GM21786 (cell line): ENCODE measurements at regions not wholly inside any gene's neighbourhood (a gene's known extent, or its start where the extent isn't known, plus 50 kb on each side); places are given as distances from the start of the nearest gene placed in this dataset.

ENCODE experiments used
- ATAC-seq: cut with Tn5 transposase; IDR thresholded peaks from one replicate; pipeline ENCODE4 v1.9.1; 2021; ENCODE audit not compliant: unreplicated experiment

DNA sequence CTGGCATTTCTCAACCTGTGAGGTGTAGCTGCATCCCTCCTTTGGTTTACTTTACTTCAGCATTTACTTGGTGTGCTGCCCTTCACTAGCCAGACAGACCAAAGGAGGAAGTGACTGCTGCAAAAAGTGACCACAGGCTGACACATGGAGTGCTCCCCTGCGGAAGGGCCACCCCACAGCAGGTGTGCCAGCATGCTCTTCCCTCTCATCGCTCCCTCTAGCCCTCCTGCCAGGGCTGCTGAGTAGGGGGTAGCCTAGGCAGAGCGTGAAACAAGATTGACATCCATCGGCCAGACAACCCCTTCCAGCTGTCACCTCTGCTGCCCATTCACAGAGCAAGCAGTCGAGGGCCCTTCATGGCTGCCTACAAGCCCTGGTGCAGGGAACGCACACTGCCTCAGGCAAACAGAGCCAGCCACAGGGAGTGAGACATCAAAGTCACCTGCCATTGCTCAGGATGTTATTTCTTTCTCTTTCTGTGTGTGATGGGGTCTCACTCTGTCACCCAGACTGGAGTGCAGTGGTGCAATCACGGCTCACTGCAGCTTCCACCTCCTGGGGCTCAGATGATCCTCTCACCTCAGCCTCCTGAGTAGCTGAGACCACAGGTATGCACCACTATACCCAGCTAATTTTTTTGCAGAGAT, 102.0 kb upstream of the RPS6KA2 start:
- no peak for ATAC-seq

DNA sequence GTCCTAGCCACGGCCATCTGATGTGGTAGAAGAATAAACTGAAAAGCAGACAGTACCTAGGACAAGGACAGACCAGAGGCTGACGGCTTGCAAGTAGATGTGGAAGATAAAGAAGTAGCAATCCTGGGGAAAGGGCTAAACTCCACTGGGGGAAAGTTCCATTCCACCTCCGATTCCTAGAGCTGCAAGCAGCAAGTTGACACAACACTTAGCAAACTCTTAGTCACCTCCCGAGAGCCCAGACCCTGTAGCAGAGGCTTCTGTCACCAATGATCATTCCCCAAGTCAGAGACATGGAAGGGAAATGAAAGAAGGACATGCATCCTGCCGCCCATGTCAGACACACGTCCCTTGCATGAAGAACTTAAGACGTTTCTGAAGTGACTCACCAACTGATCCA, 99.2 kb upstream of the RPS6KA2 start:
- ATAC-seq: no peak

GRCh38 chr6:166725571-166725970, 98.5 kb upstream of the RPS6KA2 start:
- no peak for ATAC-seq

GRCh38 chr6:166724576-166724975, 97.5 kb upstream of the RPS6KA2 start:
- ATAC-seq: no peak

GRCh38 chr6:166722785-166723184, 95.7 kb upstream of the RPS6KA2 start:
- no peak for ATAC-seq

DNA sequence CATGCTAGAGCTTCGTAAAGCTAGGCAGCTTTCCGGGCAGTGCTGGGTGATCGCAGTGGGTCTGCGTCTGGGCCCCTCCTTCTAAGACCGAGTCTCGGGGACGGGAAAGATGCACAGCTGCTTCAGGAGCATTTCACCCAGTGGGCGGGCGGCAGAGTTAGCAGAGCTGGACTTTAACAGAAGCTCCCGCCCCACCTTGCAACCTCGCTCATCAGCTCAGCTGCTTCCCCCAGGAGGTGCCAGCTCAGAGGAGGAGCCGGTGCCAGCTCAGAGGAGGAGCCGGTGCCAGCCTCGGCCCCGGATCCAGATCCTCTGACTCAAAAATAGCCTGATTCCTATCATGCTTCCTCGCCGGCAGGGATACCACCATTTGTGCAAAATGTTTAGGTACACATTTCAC, 94.5 kb upstream of the RPS6KA2 start:
- ATAC-seq: no peak

- ATAC-seq: no peak
Observed at GRCh38 chr6:166720856-166721255, 93.8 kb upstream of the RPS6KA2 start.

GRCh38 chr6:166719019-166719418, 92.0 kb upstream of the RPS6KA2 start:
- no peak for ATAC-seq

DNA sequence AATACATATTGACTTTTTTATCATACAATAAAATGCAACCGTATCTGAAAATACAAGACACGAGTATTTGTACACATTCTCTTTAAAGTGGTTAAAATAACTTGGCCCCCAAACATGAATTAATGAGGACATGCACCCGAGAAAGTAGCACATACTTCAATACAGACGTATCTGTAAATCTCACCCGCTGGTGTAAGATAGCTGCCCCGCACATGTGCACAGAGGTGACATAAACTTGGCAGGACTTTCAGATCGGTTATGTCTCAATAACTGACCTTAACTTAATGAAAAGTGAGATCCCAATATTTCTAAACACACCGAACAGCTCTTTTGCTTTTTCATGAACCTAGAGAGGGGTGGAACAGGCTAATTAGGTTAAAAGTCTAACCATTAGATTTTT, 91.5 kb upstream of the RPS6KA2 start:
- ATAC-seq: no peak

DNA sequence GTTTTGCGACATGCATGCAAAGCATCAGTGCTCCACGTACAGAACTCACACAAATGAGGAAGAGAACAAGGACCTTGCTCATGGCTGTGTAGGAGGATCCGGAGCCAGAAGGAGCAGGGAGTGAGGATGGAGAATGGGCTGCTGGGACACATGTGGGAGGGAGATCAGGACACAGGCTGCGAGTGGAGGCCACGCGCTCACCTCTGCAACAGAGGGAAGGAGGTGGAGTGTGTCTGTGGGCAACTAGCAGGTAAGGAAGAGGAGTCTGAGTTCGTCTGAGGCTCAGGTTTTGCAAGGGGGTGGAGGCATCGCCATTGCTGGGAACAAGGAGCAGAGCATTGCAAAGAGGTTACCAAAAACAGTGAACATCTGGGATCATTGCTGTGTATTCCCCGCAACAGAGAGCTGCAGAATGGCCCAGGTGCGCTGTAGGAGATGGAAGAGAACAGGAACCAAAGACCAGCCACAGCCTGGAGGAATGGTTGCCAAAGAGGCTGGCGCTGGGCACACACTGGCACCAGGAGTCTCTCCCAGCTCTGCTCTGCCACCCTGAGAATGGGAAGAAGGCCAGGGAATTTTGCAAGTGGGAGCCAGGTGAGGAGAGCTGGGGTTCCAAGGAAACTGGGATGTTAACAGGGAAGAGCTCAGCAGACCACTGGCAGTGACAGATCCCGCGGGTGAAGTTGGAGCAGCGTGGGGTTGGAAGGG, 90.0 kb upstream of the RPS6KA2 start:
- ATAC-seq: no peak

GRCh38 chr6:166715992-166716391, 88.9 kb upstream of the RPS6KA2 start:
- no peak for ATAC-seq

DNA sequence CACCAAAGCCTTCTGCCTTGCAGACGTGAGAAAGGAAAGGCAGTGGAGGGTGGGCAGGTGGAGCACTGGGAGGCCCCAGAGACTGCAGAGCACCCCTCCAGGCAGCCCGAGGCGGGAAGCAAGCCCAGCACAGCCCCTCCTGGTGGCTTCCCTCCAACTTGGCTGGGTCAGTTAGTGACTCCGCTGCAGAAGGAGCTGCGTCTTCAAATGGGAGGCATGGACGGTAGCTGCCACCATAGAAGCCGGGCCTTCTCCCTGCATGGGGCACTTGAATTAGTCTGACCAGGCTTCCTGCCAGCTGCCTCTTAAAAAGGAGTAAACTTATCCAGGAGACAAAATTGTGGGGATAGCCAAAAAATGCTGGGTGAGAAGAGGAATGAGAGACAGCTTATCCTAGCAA, 88.0 kb upstream of the RPS6KA2 start:
- ATAC-seq: no peak

DNA sequence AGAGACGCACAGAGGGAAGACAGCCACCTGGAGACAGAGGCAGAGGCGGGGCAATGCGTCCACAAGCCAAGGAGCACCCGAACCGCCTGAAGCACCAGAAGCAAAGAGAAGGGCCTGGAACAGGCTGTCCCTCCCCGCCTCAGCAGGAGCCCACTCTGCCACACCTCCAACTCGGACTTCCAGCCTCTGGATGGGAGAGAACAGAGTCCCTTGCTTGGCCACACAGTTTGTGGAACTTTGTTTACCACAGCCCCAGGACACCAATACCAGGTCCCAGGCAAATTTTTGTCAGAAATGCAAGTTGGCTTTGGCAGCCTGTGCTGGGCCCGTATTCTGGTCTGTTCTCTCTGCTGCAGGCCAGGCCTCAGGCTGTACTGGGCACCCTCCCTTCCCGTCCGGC, 87.5 kb upstream of the RPS6KA2 start:
- no peak for ATAC-seq

DNA sequence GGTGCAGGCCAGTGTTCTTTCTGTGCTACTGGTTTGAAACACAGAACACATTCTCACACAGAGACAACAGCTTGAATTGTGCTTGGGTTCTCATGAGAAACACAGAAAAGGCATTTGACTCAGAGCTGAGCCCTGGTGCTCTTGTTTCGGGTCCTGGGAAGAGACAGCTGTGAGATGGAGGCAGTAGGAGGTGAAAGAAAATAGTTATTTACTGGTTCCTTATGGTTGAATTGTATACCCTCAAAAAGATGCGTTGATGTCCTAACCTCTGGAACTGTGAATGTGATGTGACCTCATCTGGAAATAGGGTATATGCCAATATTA, 87.1 kb upstream of the RPS6KA2 start:
- no peak for ATAC-seq

DNA sequence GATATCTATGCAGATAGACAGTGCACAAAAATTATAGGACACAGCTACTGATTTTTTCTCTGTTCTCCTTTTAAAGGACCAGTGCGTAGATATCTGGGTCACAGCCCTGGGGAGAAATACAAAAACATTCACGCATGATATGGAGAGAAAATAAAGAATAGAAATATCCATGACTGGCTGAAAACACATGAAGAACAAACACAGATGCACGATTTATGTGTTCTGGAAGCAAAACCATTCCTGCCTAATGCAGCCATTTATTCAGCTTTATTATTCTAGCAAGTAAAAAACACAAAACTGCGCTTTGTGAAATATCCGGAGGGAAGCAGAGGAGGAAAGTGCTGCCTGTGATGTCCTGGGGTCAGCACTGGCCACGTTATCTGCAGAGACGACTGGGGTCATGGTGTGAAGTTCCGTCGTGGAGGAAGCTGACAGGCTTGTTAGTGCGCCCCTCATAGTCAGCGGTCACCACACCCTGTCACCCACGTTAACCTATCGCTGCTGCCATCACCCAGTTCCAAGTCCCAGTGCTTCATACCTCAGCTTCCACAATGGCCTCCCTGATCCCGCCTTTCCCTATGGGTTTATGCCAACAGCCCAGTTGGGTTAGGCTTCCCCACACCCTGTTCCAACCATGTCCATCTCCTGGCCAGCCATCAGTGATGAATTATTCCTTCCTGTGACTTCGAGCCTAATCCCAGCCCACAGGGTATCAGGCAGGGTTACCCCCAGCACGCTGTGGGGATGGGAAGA, 86.6 kb upstream of the RPS6KA2 start:
- no peak for ATAC-seq

- ATAC-seq: no peak
Observed at GRCh38 chr6:166712286-166713228, 85.5 kb upstream of the RPS6KA2 start.

GRCh38 chr6:166710084-166710483, 83.0 kb upstream of the RPS6KA2 start:
- ATAC-seq: no peak

- ATAC-seq: no peak
Observed at GRCh38 chr6:166708460-166708859, 81.4 kb upstream of the RPS6KA2 start.

- ATAC-seq: no peak
Observed at GRCh38 chr6:166707045-166707444, 80.0 kb upstream of the RPS6KA2 start.

GRCh38 chr6:166705069-166705468, 78.0 kb upstream of the RPS6KA2 start:
- no peak for ATAC-seq

DNA sequence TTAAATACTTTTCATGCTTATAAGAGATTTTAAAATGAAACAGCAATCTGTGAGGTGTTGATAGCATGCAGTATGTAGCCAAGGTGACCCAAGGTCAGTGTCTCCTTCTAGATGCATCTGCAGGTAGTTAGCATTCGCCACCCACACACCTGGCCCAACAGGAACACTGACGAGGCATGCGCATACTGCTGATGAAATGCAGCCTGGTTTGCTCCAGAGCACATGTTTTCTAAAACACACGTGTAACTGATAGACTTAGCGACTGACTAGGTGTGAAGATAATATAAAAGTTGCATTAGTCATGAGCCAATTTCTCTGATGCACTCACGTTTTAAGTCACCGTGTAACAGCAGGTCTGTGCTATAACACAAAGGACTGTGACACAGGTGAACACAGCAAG, 77.1 kb upstream of the RPS6KA2 start:
- ATAC-seq: no peak
